ENCODE measurements at regions not wholly inside any gene's neighbourhood (a gene's known extent, or its start where the extent isn't known, plus 50 kb on each side); places are given as distances from the start of the nearest gene placed in this dataset.

DNA sequence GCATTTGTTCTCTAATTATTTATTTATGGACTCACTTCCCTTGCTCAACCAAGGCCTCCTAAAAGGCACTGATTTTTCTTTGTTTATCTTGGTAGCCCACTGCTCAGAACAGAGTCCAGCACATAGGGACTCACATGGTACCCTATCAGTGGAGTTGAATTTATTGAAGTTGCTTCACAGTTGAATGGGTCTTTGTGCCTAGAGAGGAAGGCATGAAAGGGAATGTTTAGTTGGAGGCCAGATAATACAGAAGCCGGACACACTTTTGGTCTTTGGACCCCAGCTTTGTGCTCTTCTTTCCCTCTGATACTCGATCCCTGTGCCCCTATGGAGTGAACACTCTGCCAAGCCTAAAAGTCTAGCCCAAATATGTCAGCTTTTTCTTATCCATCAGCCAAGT lies 429.0 kb downstream of the PRDM2 start:
- no peaks in the 10 kb centered on the region for H4K20me1 ChIP-seq (replicated peaks; ENCODE audit: control insufficient read depth, extremely low read depth, insufficient read depth, low read length)
- TF ChIP-seq JUN (IDR thresholded peaks at IDR 0.05; ENCODE audit: borderline replicate concordance, insufficient read depth, insufficient read length, low read depth) (no peak), MYC (IDR thresholded peaks at IDR 0.05; ENCODE audit: low read depth, low read length) (no peak), GATA2 (IDR thresholded peaks at IDR 0.05; ENCODE audit: insufficient read depth, insufficient read length, low read depth, low read length) (no peak), POLR2AphosphoS5 (IDR thresholded peaks at IDR 0.05; ENCODE audit: insufficient read depth, low read depth, low read length) (no peak), EZH2 (IDR thresholded peaks at IDR 0.05; ENCODE audit: borderline replicate concordance, low read depth, low read length, severe bottlenecking) (no peak), POLR2A (IDR thresholded peaks at IDR 0.05; ENCODE audit: low read depth, low read length) (no peak), FOS (IDR thresholded peaks at IDR 0.05; ENCODE audit: borderline replicate concordance, insufficient read depth, low read length) (no peak)
- TF ChIP-seq, protein P1, sequence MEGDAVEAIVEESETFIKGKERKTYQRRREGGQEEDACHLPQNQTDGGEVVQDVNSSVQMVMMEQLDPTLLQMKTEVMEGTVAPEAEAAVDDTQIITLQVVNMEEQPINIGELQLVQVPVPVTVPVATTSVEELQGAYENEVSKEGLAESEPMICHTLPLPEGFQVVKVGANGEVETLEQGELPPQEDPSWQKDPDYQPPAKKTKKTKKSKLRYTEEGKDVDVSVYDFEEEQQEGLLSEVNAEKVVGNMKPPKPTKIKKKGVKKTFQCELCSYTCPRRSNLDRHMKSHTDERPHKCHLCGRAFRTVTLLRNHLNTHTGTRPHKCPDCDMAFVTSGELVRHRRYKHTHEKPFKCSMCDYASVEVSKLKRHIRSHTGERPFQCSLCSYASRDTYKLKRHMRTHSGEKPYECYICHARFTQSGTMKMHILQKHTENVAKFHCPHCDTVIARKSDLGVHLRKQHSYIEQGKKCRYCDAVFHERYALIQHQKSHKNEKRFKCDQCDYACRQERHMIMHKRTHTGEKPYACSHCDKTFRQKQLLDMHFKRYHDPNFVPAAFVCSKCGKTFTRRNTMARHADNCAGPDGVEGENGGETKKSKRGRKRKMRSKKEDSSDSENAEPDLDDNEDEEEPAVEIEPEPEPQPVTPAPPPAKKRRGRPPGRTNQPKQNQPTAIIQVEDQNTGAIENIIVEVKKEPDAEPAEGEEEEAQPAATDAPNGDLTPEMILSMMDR (IDR thresholded peaks at IDR 0.05; ENCODE audit: extremely low read depth in 1 of 2, insufficient read depth in 1 of 2, low read depth in 1 of 2, low read length in 2 of 2): no peak
- TF ChIP-seq, protein P2, sequence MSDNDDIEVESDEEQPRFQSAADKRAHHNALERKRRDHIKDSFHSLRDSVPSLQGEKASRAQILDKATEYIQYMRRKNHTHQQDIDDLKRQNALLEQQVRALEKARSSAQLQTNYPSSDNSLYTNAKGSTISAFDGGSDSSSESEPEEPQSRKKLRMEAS (IDR thresholded peaks at IDR 0.05; ENCODE audit: insufficient read depth, insufficient read length): no peak
- H3K79me2 ChIP-seq (ENCODE audit: control insufficient read depth, insufficient read depth, low read length): no peaks in the 10 kb centered on the region
- no peaks in the 10 kb centered on the region for H3K9me3 ChIP-seq (replicated peaks; ENCODE audit: control insufficient read depth, insufficient read depth, low read length)
- no peak overlapping the region for H3K27ac ChIP-seq (ENCODE audit: insufficient read depth, low read depth, low read length)
- H2AFZ ChIP-seq (ENCODE audit: low read depth, low read length): no peak overlapping the region
- DNase-seq (ENCODE audit: low read depth, low spot score) (no peak), FAIRE-seq (no peak)
- dilution Hi-C loops (cut with MboI; ENCODE audit: extremely low pct_ligation_motif_present, low sequenced_read_pairs): no loop called here
- intact Hi-C loops (cut with micrococcal nuclease): no loop called here
- BruUV-seq (replicated peaks): no TSS peak
- H3K9ac ChIP-seq (replicated peaks; ENCODE audit: extremely low read depth, insufficient read depth, low read length): no peak overlapping the region
- no peaks in the 10 kb centered on the region for H3K9me1 ChIP-seq (replicated peaks; ENCODE audit: control insufficient read depth, extremely low read depth, insufficient read depth, low read length)
- no peaks in the 10 kb centered on the region for H3K4me1 ChIP-seq (ENCODE audit: control insufficient read depth, extremely low read depth, insufficient read depth, low read length)
- no peaks in the 10 kb centered on the region for H3K27me3 ChIP-seq (ENCODE audit: control insufficient read depth in 2 of 2, insufficient read depth in 2 of 2, low read length in 2 of 2)
- H3K36me3 ChIP-seq (ENCODE audit: control insufficient read depth in 2 of 2, extremely low read depth in 1 of 2, insufficient read depth in 2 of 2, low read length in 2 of 2): no peaks in the 10 kb centered on the region
- POLR2A ChIA-PET: no interaction called here
- H3K4me2 ChIP-seq (ENCODE audit: insufficient read depth, low read length): no peak overlapping the region
- CTCF ChIA-PET: no interaction called here
- H3K4me3 ChIP-seq (replicated peaks in 1 of 3; ENCODE audit: insufficient read depth in 1 of 3, low read depth in 1 of 3, low read length in 3 of 3): no peak overlapping the region
